NOMO-1 treated with DMSO at 0.1 percent for 48 hours (cell line): ENCODE measurements at regions not wholly inside any gene's neighbourhood (a gene's known extent, or its start where the extent isn't known, plus 50 kb on each side); places are given as distances from the start of the nearest gene placed in this dataset.

ENCODE experiments used
- DNase-seq: peaks from one replicate; lab custom pipeline; 2025; ENCODE audit not compliant: unreplicated experiment; lab: John Stamatoyannopoulos, UW

DNA sequence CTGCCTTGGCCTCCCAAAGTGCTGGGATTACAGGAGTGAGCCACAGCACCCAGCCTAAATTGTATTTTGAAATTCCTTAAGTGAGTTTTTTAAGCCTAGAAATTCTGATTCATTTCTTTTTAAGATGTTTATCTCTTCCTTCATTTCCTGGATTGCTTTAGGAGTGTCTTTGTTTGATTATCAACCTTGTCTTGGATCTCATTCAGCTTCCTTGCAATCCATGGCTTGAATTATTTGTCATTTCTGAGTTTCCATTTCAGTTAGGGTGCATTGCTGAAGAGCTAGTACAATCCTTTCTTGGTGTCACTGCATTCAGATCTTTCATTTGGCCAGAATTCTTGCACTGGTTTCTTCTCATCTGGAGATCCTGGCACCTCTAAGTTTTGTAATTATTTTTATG is 606.4 kb upstream of the ZNF804A start:
- DNase-seq = no peak

DNA sequence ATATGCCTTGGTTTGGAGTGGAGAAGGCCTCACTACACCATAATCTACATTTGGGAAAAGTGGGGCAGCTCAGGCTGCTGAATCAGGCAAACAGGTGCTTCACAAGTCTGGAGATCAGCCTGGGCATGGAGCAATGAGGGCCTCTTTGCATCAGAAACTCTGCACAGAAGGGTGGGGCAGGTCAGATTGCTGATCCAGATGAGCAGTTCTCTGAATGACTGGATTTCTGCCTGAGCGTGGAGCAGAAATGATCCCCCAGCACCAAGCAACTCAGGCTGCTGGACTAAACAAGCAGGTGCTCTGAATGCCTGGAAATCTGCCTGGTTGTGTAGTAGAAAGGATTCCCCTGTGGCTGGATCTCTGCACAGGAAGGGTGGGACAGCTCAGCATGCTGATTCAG is 605.3 kb upstream of the ZNF804A start:
- no peak for DNase-seq

DNA sequence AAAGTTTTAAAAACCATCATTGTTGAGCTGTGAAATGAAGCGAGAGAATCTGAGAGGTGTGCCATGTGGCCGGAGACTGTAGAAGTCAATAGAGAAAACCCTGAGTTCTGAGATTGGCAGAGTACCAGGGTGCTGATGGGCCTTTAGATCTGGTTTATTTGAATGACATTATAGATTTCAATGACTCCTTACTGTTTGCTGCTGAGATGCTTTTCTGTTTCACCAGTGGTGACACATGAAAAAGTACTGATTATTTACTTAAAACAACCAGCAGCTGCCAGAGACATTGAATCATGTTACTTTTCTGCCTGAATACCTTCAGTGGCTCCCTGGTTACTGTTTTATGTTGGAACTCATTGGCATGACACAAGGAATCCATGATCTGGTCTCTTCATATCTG is 602.7 kb upstream of the ZNF804A start:
- no peak for DNase-seq

DNA sequence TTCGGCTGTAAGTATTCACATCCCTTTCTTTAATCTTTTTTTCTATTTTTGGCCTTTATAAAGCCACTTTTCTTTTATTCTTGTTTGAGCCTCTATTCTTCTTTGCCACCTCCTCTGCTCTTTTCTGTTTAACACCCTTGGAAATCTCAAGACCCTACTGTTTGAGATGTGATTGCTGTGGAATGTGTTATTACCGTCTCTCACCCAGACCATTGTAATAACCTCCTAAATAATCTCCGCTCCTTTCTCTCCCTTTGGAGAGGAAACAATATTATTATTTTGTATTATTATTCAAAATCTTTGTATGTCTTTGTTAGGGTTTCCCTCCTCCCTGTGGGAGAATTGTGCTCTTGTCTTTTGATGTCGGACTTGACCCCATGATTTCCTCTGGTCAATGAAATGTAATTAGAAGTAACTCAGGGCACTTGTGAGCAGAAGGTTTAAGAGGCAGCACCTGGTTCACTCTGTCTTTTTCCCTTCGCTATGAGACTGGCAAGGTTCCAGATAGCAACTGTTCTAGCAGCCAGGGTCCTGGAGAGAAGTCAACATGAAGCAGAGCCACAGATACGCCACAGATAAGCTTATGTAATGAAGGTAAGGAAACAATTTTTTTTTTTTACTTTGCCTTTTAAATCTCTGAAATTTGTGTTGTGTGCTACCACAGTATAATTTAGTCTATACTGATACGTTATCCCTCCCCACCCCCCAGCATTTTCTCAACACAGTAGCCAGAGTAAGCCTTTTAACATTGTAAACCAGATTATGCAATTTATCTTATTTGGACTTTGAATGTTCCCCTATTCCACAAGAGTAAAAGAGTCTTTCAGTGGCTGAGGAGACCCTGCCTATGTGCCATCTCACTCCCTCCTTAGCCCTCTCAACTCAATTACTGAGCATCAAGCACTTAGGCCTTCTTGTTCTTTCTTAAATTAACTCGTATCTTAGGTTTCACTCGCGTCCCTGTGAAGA is 601.2 kb upstream of the ZNF804A start:
- no peak for DNase-seq

DNA sequence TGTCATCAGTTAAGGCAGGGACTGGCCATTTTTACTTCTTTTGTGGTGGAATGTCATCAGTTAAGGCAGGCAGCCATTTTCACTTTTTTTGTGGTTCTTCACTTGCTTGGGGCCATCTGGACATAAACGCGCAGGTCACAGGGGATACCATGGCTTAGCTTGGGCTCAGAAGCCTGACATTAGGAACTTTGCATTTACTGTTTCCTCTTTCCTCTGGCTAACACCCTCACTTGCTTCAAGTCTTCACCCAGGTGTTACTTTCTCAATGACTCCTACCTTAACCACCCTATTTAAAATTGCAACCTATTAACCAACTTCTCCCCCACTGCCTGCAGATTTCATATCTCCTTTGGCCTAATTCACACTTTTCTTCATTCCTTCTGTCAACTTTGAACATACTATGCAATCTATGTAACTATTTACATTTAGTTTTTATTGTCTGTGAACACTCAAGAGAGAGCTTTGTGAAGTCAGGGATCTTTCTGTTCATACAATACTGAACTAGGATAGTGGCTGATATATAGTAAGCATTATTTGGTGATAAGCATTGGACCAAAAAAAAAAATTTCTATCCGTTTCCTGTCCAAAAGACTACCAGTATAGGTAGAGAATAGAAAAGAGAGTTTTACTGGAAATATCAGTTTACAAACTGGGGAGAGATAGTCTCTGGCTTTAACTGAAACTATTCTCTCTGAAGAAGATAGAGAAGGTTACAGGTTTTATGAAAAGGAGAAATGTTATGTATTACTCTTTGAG is 600.1 kb upstream of the ZNF804A start:
- no peak for DNase-seq

DNA sequence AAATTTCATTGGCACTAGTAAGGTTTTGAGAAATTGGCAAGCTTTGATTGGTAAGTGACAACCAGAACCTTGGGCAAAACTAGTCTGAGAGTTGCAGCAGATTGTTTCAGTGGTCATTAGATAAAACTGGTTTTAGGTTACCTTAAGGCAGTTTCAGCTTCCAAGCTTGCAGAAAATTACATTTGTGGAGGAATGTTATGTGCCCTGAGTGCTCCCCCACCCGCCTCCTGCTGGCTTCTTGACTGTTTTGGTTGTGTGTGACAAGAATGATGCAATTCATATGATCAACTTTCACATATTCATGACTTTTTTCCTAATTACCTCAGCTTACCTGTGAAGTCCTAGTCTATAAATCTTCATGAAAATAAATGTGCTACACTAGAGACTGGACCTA is 599.5 kb upstream of the ZNF804A start:
- no peak for DNase-seq

DNA sequence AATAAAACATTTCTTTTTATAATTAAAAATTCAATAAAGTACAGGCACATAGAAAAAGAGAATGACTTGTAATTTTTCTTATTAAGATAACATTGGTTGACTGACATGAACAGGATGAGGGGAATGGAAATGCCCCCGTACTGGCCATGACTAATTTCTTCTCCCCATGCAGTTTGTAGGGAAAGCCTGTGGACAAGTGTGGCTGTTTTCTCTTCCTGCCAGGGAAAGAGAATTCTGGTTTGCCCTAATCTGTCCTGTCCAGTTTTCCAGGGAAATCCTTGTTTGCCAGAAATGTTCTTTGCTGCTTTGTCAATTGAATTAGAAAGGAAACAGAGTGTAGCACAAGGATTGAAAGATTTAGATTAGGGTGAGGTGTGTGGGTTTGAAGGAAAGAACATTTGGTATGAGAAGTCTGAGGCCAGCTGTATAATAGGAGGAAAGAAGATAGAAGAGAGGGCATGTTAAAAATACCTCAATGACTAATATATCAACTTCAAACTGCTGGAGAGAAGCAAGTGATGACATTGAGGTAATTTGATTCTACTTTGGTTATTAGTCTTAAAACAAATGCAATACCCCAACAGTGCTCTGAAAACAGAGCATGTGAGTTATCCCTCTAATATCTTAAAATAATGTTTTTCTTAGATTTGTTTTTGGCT is 593.9 kb upstream of the ZNF804A start:
- DNase-seq = no peak

DNA sequence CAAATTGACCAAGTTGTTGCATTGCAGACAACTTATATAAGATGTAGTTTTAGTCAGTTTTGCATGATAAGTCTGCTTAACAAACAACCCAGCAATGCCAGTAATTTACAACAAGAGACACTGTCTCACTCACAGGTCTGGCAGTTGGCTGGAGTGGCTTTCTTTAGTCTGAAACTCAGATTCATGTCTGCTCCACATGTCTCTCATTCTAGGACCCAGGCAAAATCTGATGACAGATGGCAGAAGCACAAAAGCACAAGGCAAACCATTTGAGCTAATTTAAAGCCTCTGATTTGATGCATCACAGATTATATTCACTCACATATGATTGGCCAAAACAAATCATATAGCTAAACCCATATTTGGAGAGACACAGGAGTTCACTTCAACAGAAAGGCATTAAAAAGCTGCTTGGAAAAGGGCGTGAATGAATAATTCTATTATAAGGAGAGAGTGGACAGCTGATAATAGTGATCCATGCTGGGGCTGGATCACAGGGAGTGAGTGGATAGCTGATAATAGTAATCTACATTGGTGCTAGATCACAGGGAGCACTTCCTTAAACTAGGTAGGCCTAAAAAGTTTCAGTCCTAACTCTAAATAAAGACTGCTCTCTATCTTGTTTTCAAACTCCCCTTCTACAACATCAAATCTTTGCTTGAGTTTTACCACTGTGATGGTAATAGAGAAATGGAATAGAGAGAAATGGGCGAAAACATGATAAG is 593.2 kb upstream of the ZNF804A start:
- DNase-seq = no peak

DNA sequence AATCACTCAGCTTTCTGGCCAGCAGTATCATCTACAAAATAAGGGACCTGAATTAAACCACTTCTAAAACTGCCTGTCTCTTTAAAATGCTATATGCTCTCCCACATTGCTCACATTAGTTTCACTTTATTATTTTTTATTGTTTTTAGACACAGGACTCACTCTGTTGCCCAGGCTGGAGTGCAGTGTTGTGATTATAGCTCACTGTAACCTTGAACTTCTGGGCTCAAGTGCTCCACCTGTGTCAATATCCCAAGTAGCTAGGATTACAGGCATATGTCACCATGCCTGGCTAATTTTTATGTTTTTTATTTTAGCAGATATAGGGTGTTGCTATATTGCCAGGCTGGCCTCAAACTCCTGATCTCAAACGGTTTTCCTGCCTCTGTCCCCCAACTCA is 591.3 kb upstream of the ZNF804A start:
- DNase-seq = no peak

DNA sequence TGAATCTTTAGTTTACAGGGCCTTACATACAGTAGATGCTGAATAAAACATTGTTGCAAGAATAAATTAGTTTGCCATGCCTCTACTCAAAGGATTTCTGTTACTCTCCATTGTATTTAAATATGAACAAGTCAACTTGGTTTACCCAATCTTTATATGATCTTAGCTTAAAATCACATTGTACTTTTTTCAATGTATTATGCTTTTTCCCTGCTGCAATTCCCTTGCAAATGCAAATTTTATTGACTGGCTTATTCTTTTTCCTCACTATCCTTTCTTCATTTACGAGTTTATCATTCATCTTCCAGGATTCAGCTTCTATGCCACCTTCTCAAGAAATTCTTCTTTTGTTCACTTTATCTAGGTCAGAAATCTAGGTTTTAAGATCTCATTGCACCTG is 571.4 kb upstream of the ZNF804A start:
- DNase-seq = no peak

DNA sequence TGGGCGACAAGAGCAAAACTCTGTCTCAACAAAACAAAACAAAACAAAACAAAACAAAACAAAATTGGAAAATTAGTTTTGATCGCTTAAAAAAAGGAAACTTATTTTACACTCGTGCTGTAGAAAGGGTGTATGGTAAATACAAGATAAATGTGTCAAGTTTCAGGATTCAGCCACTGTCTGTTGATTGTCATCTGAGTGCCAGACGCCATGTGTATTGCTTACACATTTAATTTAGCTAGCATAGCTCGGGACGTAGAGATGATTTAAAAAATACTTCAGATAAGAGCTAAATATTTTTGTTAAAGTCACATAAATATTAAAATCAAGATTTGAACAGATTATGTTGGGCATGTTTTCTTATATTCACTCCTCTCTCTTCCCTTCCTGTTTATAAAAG is 568.1 kb upstream of the ZNF804A start:
- no peak for DNase-seq

DNA sequence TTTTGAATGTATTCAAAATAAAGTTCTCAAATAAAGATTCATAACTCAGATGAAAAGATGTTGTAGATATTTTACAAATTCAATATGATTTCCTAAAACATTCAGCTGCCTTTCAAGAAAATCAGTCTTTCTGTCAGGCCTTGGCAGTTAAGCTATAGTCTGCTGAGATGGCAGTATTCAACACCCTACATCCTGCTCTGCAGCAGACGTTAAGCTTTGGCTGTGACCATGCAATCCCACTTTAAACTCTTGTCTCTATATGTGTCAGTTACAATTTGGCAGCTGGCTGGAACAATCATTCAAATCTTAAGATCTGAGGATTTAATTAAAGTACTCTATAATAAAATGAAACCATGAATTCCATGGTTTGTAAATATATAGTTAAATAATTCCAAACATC is 567.3 kb upstream of the ZNF804A start:
- no peak for DNase-seq

DNA sequence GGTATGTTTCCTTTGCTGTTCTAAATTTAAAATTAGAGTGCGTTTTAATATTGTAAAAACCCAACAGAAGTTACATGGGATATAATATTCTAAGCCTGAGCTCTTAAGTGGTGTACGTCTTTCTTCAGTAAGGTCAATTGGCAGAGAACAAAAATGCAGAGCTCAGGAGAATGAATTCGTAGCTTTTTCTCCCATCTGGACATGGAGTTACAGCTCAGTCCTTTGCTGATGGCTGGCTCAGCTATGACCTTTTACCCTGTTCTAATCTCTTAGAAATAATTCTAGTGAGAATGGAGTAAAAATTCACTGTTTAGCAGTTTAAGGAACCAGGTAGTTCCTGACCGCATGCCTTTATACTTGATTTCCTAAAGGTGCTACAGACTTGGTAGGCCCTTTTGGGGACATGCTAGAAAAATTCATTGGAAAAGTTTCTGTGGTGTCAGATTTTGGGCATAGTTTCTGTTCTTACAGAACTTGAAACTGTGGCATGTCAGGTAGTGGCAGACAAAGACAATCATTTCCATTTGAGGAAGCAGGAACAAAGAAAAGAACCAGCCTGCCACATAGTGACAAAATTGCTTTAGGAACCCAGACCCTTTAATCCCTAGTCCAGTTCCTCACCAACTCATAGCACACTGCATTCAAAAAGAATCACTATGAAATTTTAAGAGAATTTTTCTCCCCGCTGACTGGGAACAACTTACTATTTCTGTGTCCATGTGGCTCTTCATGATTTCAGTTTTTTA is 566.8 kb upstream of the ZNF804A start:
- DNase-seq = no peak

DNA sequence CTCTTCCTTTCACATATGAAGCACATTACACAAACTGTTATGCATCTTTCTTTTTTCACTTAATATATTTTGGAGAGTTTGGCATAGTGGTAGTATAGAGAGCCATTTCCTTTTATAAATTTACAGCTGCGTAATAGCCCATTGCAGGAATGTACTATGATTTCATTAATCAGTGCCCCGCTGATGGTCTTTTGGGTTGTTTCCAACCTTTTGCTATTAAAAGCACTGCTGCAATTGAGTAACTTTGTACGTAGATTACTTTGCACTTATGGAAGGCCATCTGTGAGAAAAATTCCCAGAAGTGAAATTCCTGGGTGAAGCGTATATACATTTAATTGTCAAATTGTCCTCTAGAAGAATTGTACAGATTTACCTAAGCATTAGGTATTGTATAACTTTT is 565.3 kb upstream of the ZNF804A start:
- DNase-seq = no peak

DNA sequence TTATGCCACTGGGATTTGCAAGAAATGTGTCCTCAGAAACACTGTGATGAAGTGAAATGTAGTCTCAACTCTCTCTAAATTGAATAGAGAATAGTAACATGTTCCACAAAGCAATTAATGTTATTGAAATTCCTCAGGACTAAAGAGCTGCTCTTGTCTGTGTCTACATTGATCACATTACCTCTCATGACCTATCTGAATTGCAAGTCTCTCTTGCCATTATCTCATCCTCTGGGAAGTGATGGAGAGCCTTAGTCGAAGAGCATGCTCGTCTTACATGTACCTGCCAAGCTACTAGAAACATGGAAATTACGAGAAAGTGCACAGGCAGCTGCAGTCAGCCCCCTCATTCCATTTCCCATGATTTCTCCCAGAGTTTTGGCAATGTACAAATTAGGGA is 561.1 kb upstream of the ZNF804A start:
- DNase-seq = no peak

DNA sequence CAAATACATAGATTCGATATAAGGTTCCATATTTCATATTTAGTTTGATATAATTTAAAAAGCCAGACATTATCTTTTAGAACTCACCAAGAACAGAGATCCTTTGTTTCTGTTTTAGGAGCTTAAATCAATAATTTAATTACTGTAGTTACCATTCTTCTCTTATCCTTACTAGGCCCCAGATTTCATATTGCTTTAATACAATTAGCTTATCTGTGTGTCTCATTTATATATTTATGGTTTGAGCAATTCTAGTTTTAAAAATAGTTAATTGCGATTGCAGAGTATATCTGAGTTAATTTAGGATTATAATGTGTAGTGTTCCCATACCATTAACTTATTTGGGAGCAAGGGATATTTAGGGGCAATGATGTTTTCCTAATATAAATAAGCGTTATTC is 558.8 kb upstream of the ZNF804A start:
- no peak for DNase-seq

DNA sequence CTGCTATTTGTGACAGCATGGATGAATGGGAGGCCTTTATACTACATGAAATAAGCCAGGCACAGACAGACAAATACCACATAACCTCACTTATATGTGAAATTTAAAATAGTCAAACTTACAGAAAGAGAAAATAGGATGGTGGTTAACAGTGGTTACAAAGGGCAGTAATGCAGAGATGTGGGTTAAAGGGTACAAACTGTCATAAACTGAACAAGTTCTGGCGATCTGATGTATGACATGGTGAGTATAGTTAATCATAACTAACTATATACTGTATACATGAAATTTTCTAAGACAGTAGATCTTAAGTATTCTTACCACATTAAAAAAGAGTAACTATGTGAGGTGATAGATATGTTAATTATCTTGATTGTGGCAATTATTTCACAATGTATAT is 558.1 kb upstream of the ZNF804A start:
- DNase-seq = no peak

DNA sequence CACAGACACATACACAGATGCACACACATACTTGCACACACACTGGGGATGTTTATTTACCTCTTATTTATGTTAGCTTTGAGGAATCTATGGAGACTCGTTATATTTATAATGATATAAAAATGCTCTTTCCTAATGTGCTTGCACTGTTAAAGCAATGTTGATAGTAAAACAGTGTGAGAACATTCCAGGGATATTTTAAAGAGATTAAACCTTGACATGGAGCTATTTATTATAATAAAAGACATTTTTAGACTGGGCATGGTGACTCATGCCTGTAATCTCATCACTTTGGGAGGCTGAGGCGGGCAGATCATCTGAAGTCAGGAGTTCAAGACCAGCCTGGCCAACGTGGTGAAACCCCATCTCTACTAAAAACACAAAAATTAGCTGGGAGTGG is 557.3 kb upstream of the ZNF804A start:
- DNase-seq = no peak

DNA sequence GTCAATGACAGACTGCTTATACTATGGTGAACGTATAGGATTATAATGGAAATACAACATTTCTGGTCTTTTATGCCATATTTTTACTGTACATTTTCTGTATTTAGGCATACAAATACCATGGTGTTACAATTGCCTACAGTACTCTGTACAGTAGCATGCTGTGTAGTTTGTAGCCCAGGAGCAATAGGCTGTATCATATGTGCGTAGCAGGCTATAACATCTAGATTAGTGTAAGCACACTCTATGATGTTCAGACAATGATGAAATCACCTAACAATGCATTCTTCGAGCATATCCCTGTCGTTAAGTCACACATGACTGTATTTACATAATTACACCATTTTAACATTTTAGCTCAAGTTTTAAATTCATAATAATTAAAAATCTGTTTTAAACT is 556.6 kb upstream of the ZNF804A start:
- no peak for DNase-seq

DNA sequence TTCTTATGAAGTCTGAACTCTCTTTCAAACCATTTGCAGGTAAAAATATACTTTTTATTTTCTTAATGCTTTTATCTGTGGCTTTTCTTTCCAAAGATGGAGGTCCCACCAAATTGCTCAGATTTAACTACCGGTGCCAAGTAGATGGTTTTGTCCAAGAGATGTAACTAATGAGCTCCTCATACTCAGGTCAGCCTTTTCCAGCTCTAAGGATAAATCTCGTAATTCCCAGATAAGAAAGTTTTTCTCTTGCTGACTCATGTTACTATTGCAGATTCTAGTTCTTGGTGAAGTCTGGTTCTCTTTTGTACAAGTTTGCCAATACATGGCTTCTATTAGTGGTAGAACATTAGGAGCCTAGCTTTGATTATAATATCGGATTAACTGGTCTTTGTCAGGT is 550.8 kb upstream of the ZNF804A start:
- DNase-seq = no peak

DNA sequence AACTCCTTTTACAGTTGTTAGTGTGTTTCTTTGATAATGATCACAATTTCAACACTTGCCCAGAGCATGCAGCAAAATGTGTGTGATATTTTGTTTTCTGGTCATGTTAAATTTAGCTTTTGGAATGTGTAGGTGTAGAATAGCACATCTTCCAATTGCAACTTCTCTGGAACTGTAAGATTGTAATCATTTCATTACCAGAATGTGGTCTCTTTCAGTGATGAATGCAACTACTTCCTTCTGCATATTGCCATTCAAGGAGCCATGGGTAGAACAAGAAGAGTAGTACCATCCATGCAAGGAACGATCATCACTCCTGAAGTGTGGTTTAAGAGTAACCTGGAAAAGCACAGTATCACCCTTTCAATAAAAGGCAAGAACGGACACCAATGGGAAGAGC is 548.8 kb upstream of the ZNF804A start:
- DNase-seq = no peak
